PC-9 (cell line): ENCODE measurements at regions not wholly inside any gene's neighbourhood (a gene's known extent, or its start where the extent isn't known, plus 50 kb on each side); places are given as distances from the start of the nearest gene placed in this dataset.

Experiments
- BruUV-seq: library from RNA; stranded (reverse); fragments of 400-500 nt; replicated peaks from 2 replicates; lab custom pipeline; 2021; lab: Mats Ljungman, UMichigan
- CTCF ChIA-PET: fragments of 300-600 bp; sonication (Branson Sonifier 250); formaldehyde crosslinking; loops from one replicate; lab custom pipeline; 2022; ENCODE audit warnings: antibody characterized with exemption; lab: Charles Lee
- POLR2A ChIA-PET: fragments of 300-600 bp; sonication (Branson Sonifier 250); formaldehyde crosslinking; loops from one replicate; lab custom pipeline; 2022; ENCODE audit warnings: antibody characterized with exemption; ENCODE audit not compliant: unreplicated experiment; lab: Charles Lee
- DNase-seq, 2 experiments: peaks; one replicate each; pipeline versions ENCODE4 v3.0.0 to v3.0.0-alpha.2; 2015 to 2022; ENCODE audit warnings: mixed read lengths in 1 of 2
- H2AFZ ChIP-seq: fragments of 200-600 bp; sonication (generic); 2 replicates; pipeline ENCODE4 v1.8.1; 2017; ENCODE audit warnings: antibody characterized with exemption
- H3F3A ChIP-seq: fragments of 200-600 bp; sonication (generic); 2 replicates; pipeline ENCODE4 v1.8.1; 2017; ENCODE audit warnings: antibody characterized with exemption, mild to moderate bottlenecking, low read depth; ENCODE audit not compliant: insufficient read depth
- H3K27ac ChIP-seq: fragments of 200-600 bp; sonication (generic); 2 replicates; pipeline ENCODE4 v1.6.1; 2016; ENCODE audit warnings: mixed run types
- H3K27me3 ChIP-seq: fragments of 200-600 bp; sonication (generic); 2 replicates; pipeline ENCODE4 v1.6.1; 2016; ENCODE audit warnings: low read depth, mixed run types; ENCODE audit not compliant: insufficient read depth
- H3K36me3 ChIP-seq: fragments of 200-600 bp; sonication (generic); 2 replicates; pipeline ENCODE4 v1.6.1; 2016; ENCODE audit warnings: low read depth, mixed run types
- H3K4me1 ChIP-seq: fragments of 200-600 bp; sonication (generic); replicated peaks from 2 replicates; pipeline ENCODE4 v1.6.1; 2016; ENCODE audit warnings: mixed run types; ENCODE audit not compliant: insufficient read depth
- H3K4me2 ChIP-seq: fragments of 200-600 bp; sonication (generic); 2 replicates; pipeline ENCODE4 v1.6.1; 2017; ENCODE audit warnings: mixed run types
- H3K4me3 ChIP-seq: fragments of 200-600 bp; sonication (generic); 2 replicates; pipeline ENCODE4 v1.6.1; 2016; ENCODE audit warnings: mixed run types
- H3K79me2 ChIP-seq: fragments of 200-600 bp; sonication (generic); 2 replicates; pipeline ENCODE4 v1.6.1; 2017; ENCODE audit warnings: low read depth, mixed run types
- H3K9me2 ChIP-seq: fragments of 200-600 bp; sonication (generic); 2 replicates; pipeline ENCODE4 v1.8.1; 2017; ENCODE audit warnings: mild to moderate bottlenecking; ENCODE audit not compliant: insufficient read depth
- H3K9me3 ChIP-seq: fragments of 200-600 bp; sonication (generic); 2 replicates; pipeline ENCODE4 v1.8.1; 2016; ENCODE audit warnings: low read depth; ENCODE audit not compliant: insufficient read depth
- H4K20me1 ChIP-seq: fragments of 200-600 bp; sonication (generic); 2 replicates; pipeline ENCODE4 v1.8.1; 2017; ENCODE audit not compliant: insufficient read depth
- EZH2 ChIP-seq: fragments of 200-600 bp; sonication (generic); IDR thresholded peaks from 2 replicates; pipeline ENCODE4 v1.8.0; 2017; ENCODE audit warnings: antibody characterized with exemption, low read depth
- intact Hi-C: fragments of 100-400 bp; cut with micrococcal nuclease; formaldehyde crosslinking; loops from one replicate; pipeline ENCODE4 v1.10.0; 2022; ENCODE audit not compliant: unreplicated experiment
- TF ChIP-seq, protein P1 (sequence below): fragments of 200-600 bp; sonication (generic); conservative IDR thresholded peaks from 2 replicates; pipeline ENCODE4 v1.6.1; 2017; ENCODE audit warnings: mixed run types, antibody characterized with exemption, mild to moderate bottlenecking, moderate library complexity

DNA sequence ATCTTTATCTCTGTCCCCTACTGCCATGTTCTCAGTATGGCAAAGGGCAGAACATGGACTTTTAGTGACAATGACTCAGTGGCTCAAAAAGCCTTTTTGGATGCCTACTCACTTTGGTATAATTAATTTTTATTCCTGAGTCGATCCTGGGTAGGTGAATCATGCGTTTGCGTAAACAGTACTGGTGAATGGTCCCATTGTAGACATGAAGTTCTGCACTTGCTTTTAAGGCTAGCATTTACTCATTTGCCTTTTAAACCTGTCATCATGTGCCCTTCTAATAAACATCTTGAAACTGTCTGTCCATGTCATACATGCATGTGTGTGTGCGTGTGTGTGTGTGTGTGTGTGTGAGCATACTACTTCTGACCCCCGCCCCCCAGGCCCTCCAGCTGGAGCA lies 223.0 kb downstream of the AUH start:
- no peak for DNase-seq
- ChIA-PET CTCF (interaction anchor here (0.7 kb wide), 1 partner anchor 588 kb away, joined by 5 read pairs; no protein-coding TSS in a partner anchor), POLR2A (no interaction called here)
- Histone ChIP-seq H3K9me3 (no peaks in the 10 kb centered on the region), H3K79me2 (no peaks in the 10 kb centered on the region), H3K9me2 (no peaks in the 10 kb centered on the region), H3K27me3 (no peaks in the 10 kb centered on the region), H3K4me1 (peaks cover 13% of the 10 kb centered on the region), H2AFZ (no peak overlapping the region; the same call in 1 of the 2 replicates), H4K20me1 (no peaks in the 10 kb centered on the region), H3K4me3 (no peak overlapping the region), H3K36me3 (no peaks in the 10 kb centered on the region), H3K4me2 (no peak overlapping the region), H3K27ac (no peak overlapping the region), H3F3A (no peaks in the 10 kb centered on the region)
- intact Hi-C loops: no loop called here
- TF ChIP-seq EZH2: no peak
- TF ChIP-seq, protein P1, sequence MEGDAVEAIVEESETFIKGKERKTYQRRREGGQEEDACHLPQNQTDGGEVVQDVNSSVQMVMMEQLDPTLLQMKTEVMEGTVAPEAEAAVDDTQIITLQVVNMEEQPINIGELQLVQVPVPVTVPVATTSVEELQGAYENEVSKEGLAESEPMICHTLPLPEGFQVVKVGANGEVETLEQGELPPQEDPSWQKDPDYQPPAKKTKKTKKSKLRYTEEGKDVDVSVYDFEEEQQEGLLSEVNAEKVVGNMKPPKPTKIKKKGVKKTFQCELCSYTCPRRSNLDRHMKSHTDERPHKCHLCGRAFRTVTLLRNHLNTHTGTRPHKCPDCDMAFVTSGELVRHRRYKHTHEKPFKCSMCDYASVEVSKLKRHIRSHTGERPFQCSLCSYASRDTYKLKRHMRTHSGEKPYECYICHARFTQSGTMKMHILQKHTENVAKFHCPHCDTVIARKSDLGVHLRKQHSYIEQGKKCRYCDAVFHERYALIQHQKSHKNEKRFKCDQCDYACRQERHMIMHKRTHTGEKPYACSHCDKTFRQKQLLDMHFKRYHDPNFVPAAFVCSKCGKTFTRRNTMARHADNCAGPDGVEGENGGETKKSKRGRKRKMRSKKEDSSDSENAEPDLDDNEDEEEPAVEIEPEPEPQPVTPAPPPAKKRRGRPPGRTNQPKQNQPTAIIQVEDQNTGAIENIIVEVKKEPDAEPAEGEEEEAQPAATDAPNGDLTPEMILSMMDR: no peak
- BruUV-seq: no TSS peak

DNA sequence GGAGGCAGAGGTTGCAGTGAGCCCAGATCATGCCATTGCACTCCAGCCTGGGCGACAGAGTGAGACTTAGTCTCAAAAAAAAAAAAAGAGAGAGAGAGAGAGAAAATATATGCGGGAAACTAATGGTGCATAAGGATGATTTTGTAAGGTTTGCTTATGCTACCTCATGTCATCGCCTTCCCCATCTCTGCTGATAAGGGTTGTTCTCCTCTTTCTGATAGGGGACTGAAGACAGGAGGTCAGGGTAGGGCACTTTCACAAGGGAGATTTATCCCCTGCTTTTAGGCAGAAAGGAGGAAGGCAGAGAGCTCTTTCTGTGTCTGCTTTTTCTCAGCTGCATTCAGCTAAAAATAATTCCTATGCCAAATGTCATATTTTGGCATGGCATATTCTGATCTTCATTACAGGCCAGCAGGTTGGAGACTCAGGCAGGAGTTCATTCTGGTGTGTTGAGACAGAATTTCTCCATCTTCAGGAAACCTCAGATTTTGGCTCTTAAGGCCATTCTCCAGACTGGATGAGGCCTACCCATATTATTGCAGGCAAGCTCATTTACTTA lies 220.2 kb downstream of the AUH start:
- peaks cover 13% of the 10 kb centered on the region for H3K4me1 ChIP-seq
- H3K27me3 ChIP-seq: no peaks in the 10 kb centered on the region
- no peaks in the 10 kb centered on the region for H3K79me2 ChIP-seq
- no peak overlapping the region for H3K4me3 ChIP-seq
- no peak for DNase-seq
- H2AFZ ChIP-seq: no peak overlapping the region
- no peak for TF ChIP-seq EZH2
- TF ChIP-seq, protein P1: no peak
- no peaks in the 10 kb centered on the region for H3K9me3 ChIP-seq
- ChIA-PET POLR2A (no interaction called here), CTCF (no interaction called here)
- H3K27ac ChIP-seq: no peak overlapping the region
- intact Hi-C loops: no loop called here
- H3K36me3 ChIP-seq: no peaks in the 10 kb centered on the region
- BruUV-seq: no TSS peak
- H3K9me2 ChIP-seq: no peaks in the 10 kb centered on the region
- H3F3A ChIP-seq: no peaks in the 10 kb centered on the region
- no peaks in the 10 kb centered on the region for H4K20me1 ChIP-seq
- H3K4me2 ChIP-seq: no peak overlapping the region

DNA sequence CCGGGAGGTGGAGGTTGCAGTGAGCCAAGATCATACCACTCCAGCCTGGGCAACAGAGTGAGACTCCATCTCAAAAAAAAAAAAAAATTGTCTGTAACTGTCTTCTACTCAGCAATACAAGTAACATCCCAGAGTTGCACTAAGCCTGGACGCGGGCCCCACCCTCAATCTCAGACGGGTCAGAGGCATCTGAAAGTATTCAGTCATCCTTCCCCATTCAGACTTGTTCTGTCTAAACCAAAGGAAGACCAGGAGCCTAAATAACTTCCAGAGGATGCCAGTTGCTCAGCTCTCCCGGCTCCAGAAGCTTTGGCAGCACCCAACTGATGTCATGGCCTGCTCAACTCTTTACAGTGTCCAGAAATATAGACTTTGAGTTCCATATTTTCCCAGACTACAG lies 218.6 kb downstream of the AUH start:
- intact Hi-C loops: no loop called here
- no peaks in the 10 kb centered on the region for H3K79me2 ChIP-seq
- H3K4me1 ChIP-seq: peaks cover 13% of the 10 kb centered on the region
- H3K9me2 ChIP-seq: no peaks in the 10 kb centered on the region
- H2AFZ ChIP-seq: no peak overlapping the region
- H3K4me2 ChIP-seq: no peak overlapping the region
- no peak for DNase-seq
- H4K20me1 ChIP-seq: no peaks in the 10 kb centered on the region
- H3K9me3 ChIP-seq: no peaks in the 10 kb centered on the region
- no peaks in the 10 kb centered on the region for H3F3A ChIP-seq
- no peaks in the 10 kb centered on the region for H3K27me3 ChIP-seq
- BruUV-seq: no TSS peak
- no peaks in the 10 kb centered on the region for H3K36me3 ChIP-seq
- H3K27ac ChIP-seq: no peak overlapping the region
- TF ChIP-seq, protein P1: no peak
- no peak for TF ChIP-seq EZH2
- POLR2A ChIA-PET: no interaction called here
- no peak overlapping the region for H3K4me3 ChIP-seq
- CTCF ChIA-PET: no interaction called here
